ENCODE measurements at regions not wholly inside any gene's neighbourhood (a gene's known extent, or its start where the extent isn't known, plus 50 kb on each side); places are given as distances from the start of the nearest gene placed in this dataset.

GRCh38 chr20:62531046-62531838 is 55.4 kb upstream of the GATA5 start:
- Histone ChIP-seq H3K4me3 (no peak overlapping the region), H3K4me1 (no peaks in the 10 kb centered on the region), H3K36me3 (no peaks in the 10 kb centered on the region), H3K9me3 (no peaks in the 10 kb centered on the region), H3K27ac (no peak overlapping the region), H3K27me3 (peaks cover 34% of the 10 kb centered on the region)
- WGBS, 2 donors (ENCODE audit: low coverage in 1 of 2) = 84 to 100% methylated on average over 1 to 5 of the region's 23 CpGs
- no peak for ATAC-seq
- TF ChIP-seq EP300 (IDR thresholded peaks at IDR 0.05) = no peak
- TF ChIP-seq CTCF (IDR thresholded peaks at IDR 0.05) = no peak
- no peak for TF ChIP-seq POLR2A (IDR thresholded peaks at IDR 0.05)
- TF ChIP-seq POLR2AphosphoS5 (IDR thresholded peaks at IDR 0.05) = no peak

DNA sequence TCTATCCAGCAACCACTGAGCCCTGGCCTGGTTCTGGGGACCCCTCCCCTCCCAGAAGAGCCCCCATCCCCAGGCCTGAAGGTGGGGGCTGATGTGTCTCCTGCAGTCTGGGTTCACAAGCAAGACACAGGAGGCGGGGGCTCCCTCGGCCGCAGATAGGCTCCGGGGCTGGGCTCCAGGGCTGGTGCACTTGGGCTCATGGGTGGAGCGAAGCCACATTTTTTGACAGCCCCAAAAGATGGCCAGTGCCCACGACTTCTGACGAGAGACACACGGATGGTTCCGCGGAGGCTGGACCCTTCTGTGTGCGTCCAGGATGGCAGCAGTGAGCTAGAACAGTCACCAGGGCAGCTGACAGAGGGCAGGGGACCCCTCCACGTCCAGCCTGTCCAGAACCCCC is 57.1 kb upstream of the GATA5 start:
- Histone ChIP-seq H3K4me1 (no peaks in the 10 kb centered on the region), H3K27me3 (peaks cover 21% of the 10 kb centered on the region), H3K36me3 (no peaks in the 10 kb centered on the region), H3K4me3 (no peak overlapping the region), H3K27ac (no peak overlapping the region), H3K9me3 (no peaks in the 10 kb centered on the region)
- no peak for ATAC-seq
- TF ChIP-seq POLR2AphosphoS5 (IDR thresholded peaks at IDR 0.05) = no peak
- no peak for TF ChIP-seq EP300 (IDR thresholded peaks at IDR 0.05)
- TF ChIP-seq POLR2A (IDR thresholded peaks at IDR 0.05) = no peak
- no peak for TF ChIP-seq CTCF (IDR thresholded peaks at IDR 0.05)
- WGBS, 2 donors (ENCODE audit: low coverage in 1 of 2) = no CpG with 5 or more reads among the region's 12 CpGs

GRCh38 chr20:62533591-62534495 is 58.0 kb upstream of the GATA5 start:
- TF ChIP-seq POLR2AphosphoS5 (IDR thresholded peaks at IDR 0.05) (no peak), CTCF (IDR thresholded peaks at IDR 0.05) (no peak), POLR2A (IDR thresholded peaks at IDR 0.05) (no peak), EP300 (IDR thresholded peaks at IDR 0.05) (no peak)
- WGBS, 2 donors (ENCODE audit: low coverage in 1 of 2) = 40 to 53% methylated on average over 3 to 6 of the region's 19 CpGs
- no peak for ATAC-seq
- H3K9me3 ChIP-seq = no peaks in the 10 kb centered on the region
- H3K27ac ChIP-seq = no peak overlapping the region
- no peak overlapping the region for H3K4me3 ChIP-seq
- peaks cover 0 to 5% (median 0%) of the 10 kb centered on the region in 3 donors for H3K4me1 ChIP-seq
- no peaks in the 10 kb centered on the region for H3K36me3 ChIP-seq
- H3K27me3 ChIP-seq = peaks cover 23% of the 10 kb centered on the region

GRCh38 chr20:62534526-62535221 is 58.9 kb upstream of the GATA5 start:
- Histone ChIP-seq H3K36me3 (no peaks in the 10 kb centered on the region), H3K9me3 (no peaks in the 10 kb centered on the region), H3K4me1 (peaks cover 0 to 14% (median 0%) of the 10 kb centered on the region in 3 donors), H3K4me3 (no peak overlapping the region), H3K27ac (no peak overlapping the region), H3K27me3 (peaks cover 32% of the 10 kb centered on the region)
- 52 to 73% methylated on average over 2 of the region's 29 CpGs for WGBS, 2 donors (ENCODE audit: low coverage in 1 of 2)
- TF ChIP-seq CTCF (IDR thresholded peaks at IDR 0.05) (no peak), POLR2A (IDR thresholded peaks at IDR 0.05) (no peak), EP300 (IDR thresholded peaks at IDR 0.05) (no peak)
- ATAC-seq = no peak
